Activated T-helper 17 cell treated with anti-CD3 and anti-CD28 coated beads, Interleukin-2, amount 50 U/mL, for 72 hours (primary cell): ENCODE measurements at regions not wholly inside any gene's neighbourhood (a gene's known extent, or its start where the extent isn't known, plus 50 kb on each side); places are given as distances from the start of the nearest gene placed in this dataset.
"Not testable (repeated sequence)": the region's sequence is repeated elsewhere in the genome, so short reads cannot be mapped to it uniquely, and the experiment has no call there.

Experiments used
- ATAC-seq: fragments of 150-1000 bp; cut with Tn5 transposase; replicated peaks from 2 replicates; pipeline ENCODE4 v1.10.0; 2021; ENCODE audit warnings: mild to moderate bottlenecking, moderate library complexity
- H3K27ac Mint-ChIP-seq: one replicate; pipeline ENCODE4 v1.8.0; 2022; ENCODE audit warnings: mixed read lengths
- H3K27me3 Mint-ChIP-seq: one replicate; pipeline ENCODE4 v1.8.0; 2022; ENCODE audit warnings: mixed read lengths
- H3K36me3 Mint-ChIP-seq: one replicate; pipeline ENCODE4 v1.8.0; 2022; ENCODE audit warnings: low read depth, mild to moderate bottlenecking, mixed read lengths
- H3K4me1 Mint-ChIP-seq: one replicate; pipeline ENCODE4 v1.8.0; 2022; ENCODE audit warnings: mixed read lengths
- H3K4me3 Mint-ChIP-seq: one replicate; pipeline ENCODE4 v1.8.0; 2022; ENCODE audit warnings: mild to moderate bottlenecking, mixed read lengths
- H3K9me3 Mint-ChIP-seq: one replicate; pipeline ENCODE4 v1.8.0; 2022; ENCODE audit warnings: mixed read lengths

- H3K9me3 Mint-ChIP-seq: peaks cover 5% of the 10 kb centered on the region
- no peaks in the 10 kb centered on the region for H3K4me1 Mint-ChIP-seq
- no peaks in the 10 kb centered on the region for H3K36me3 Mint-ChIP-seq
- H3K4me3 Mint-ChIP-seq: no peak overlapping the region
- ATAC-seq: no peak
- H3K27me3 Mint-ChIP-seq: no peaks in the 10 kb centered on the region
- H3K27ac Mint-ChIP-seq: no peak overlapping the region
These were observed 173.2 kb upstream of the OR13F1 start for GRCh38 chr9:104330841-104331240.

- H3K4me3 Mint-ChIP-seq: no peak overlapping the region
- H3K4me1 Mint-ChIP-seq: no peaks in the 10 kb centered on the region
- no peak for ATAC-seq
- H3K9me3 Mint-ChIP-seq: peaks cover 5% of the 10 kb centered on the region
- no peak overlapping the region for H3K27ac Mint-ChIP-seq
- H3K36me3 Mint-ChIP-seq: no peaks in the 10 kb centered on the region
- H3K27me3 Mint-ChIP-seq: peaks cover 4% of the 10 kb centered on the region
These were observed 169.5 kb upstream of the OR13F1 start for GRCh38 chr9:104334549-104334948.

GRCh38 chr9:104339692-104340091 is 164.4 kb upstream of the OR13F1 start:
- no peaks in the 10 kb centered on the region for H3K36me3 Mint-ChIP-seq
- H3K9me3 Mint-ChIP-seq: peaks cover 5% of the 10 kb centered on the region
- no peaks in the 10 kb centered on the region for H3K4me1 Mint-ChIP-seq
- H3K4me3 Mint-ChIP-seq: no peak overlapping the region
- ATAC-seq: no peak
- H3K27ac Mint-ChIP-seq: no peak overlapping the region
- peaks cover 4% of the 10 kb centered on the region for H3K27me3 Mint-ChIP-seq

GRCh38 chr9:104342552-104342951 is 161.5 kb upstream of the OR13F1 start:
- no peaks in the 10 kb centered on the region for H3K9me3 Mint-ChIP-seq
- no peaks in the 10 kb centered on the region for H3K36me3 Mint-ChIP-seq
- ATAC-seq: no peak
- H3K27me3 Mint-ChIP-seq: no peaks in the 10 kb centered on the region
- H3K4me1 Mint-ChIP-seq: no peaks in the 10 kb centered on the region
- H3K4me3 Mint-ChIP-seq: no peak overlapping the region
- no peak overlapping the region for H3K27ac Mint-ChIP-seq

GRCh38 chr9:104345061-104345460 is 159.0 kb upstream of the OR13F1 start:
- no peaks in the 10 kb centered on the region for H3K4me1 Mint-ChIP-seq
- H3K4me3 Mint-ChIP-seq: no peak overlapping the region
- H3K9me3 Mint-ChIP-seq: no peaks in the 10 kb centered on the region
- H3K36me3 Mint-ChIP-seq: no peaks in the 10 kb centered on the region
- no peak for ATAC-seq
- peaks cover 3% of the 10 kb centered on the region for H3K27me3 Mint-ChIP-seq
- H3K27ac Mint-ChIP-seq: no peak overlapping the region

GRCh38 chr9:104350541-104350940 is 153.5 kb upstream of the OR13F1 start:
- Mint-ChIP-seq H3K36me3 (no peaks in the 10 kb centered on the region), H3K27ac (no peak overlapping the region), H3K4me1 (no peaks in the 10 kb centered on the region), H3K4me3 (no peak overlapping the region), H3K9me3 (no peaks in the 10 kb centered on the region), H3K27me3 (peaks cover 3% of the 10 kb centered on the region)
- no peak for ATAC-seq

- no peak for ATAC-seq
- Mint-ChIP-seq H3K27ac (no peak overlapping the region), H3K4me1 (no peaks in the 10 kb centered on the region), H3K36me3 (no peaks in the 10 kb centered on the region), H3K27me3 (peaks cover 3% of the 10 kb centered on the region), H3K9me3 (no peaks in the 10 kb centered on the region), H3K4me3 (no peak overlapping the region)
These were observed 152.3 kb upstream of the OR13F1 start for GRCh38 chr9:104351726-104352125.

GRCh38 chr9:104361207-104361606 is 142.9 kb upstream of the OR13F1 start:
- Mint-ChIP-seq H3K27me3 (no peaks in the 10 kb centered on the region), H3K4me1 (no peaks in the 10 kb centered on the region), H3K36me3 (no peaks in the 10 kb centered on the region), H3K4me3 (no peak overlapping the region), H3K27ac (no peak overlapping the region), H3K9me3 (peaks cover 8% of the 10 kb centered on the region)
- ATAC-seq: no peak

- ATAC-seq: no peak
- H3K4me3 Mint-ChIP-seq: no peak overlapping the region
- H3K27ac Mint-ChIP-seq: no peak overlapping the region
- no peaks in the 10 kb centered on the region for H3K4me1 Mint-ChIP-seq
- H3K9me3 Mint-ChIP-seq: peaks cover 8% of the 10 kb centered on the region
- H3K36me3 Mint-ChIP-seq: no peaks in the 10 kb centered on the region
- no peaks in the 10 kb centered on the region for H3K27me3 Mint-ChIP-seq
These were observed 141.1 kb upstream of the OR13F1 start for GRCh38 chr9:104362912-104363472.

GRCh38 chr9:104367507-104367906 is 136.6 kb upstream of the OR13F1 start:
- Mint-ChIP-seq H3K27ac (no peak overlapping the region), H3K4me3 (no peak overlapping the region), H3K27me3 (no peaks in the 10 kb centered on the region), H3K9me3 (peaks cover 5% of the 10 kb centered on the region), H3K36me3 (no peaks in the 10 kb centered on the region), H3K4me1 (no peaks in the 10 kb centered on the region)
- ATAC-seq: no peak

- not testable (repeated sequence) for H3K36me3 Mint-ChIP-seq, H3K27me3 Mint-ChIP-seq, H3K27ac Mint-ChIP-seq, H3K9me3 Mint-ChIP-seq, H3K4me1 Mint-ChIP-seq, ATAC-seq, H3K4me3 Mint-ChIP-seq
These were observed 135.7 kb upstream of the OR13F1 start for GRCh38 chr9:104368318-104368717.

- Mint-ChIP-seq H3K4me1 (no peaks in the 10 kb centered on the region), H3K9me3 (no peaks in the 10 kb centered on the region), H3K36me3 (no peaks in the 10 kb centered on the region), H3K27ac (no peak overlapping the region), H3K4me3 (no peak overlapping the region), H3K27me3 (no peaks in the 10 kb centered on the region)
- no peak for ATAC-seq
These were observed 129.4 kb upstream of the OR13F1 start for GRCh38 chr9:104374711-104375110.

- no peaks in the 10 kb centered on the region for H3K4me1 Mint-ChIP-seq
- ATAC-seq: no peak
- H3K27ac Mint-ChIP-seq: no peak overlapping the region
- no peaks in the 10 kb centered on the region for H3K36me3 Mint-ChIP-seq
- H3K9me3 Mint-ChIP-seq: no peaks in the 10 kb centered on the region
- H3K4me3 Mint-ChIP-seq: no peak overlapping the region
- H3K27me3 Mint-ChIP-seq: peaks cover 3% of the 10 kb centered on the region
These were observed 118.0 kb upstream of the OR13F1 start for GRCh38 chr9:104386013-104386412.

GRCh38 chr9:104386425-104387069 is 117.5 kb upstream of the OR13F1 start:
- ATAC-seq: no peak
- no peaks in the 10 kb centered on the region for H3K36me3 Mint-ChIP-seq
- peaks cover 3% of the 10 kb centered on the region for H3K27me3 Mint-ChIP-seq
- no peaks in the 10 kb centered on the region for H3K4me1 Mint-ChIP-seq
- H3K27ac Mint-ChIP-seq: no peak overlapping the region
- no peaks in the 10 kb centered on the region for H3K9me3 Mint-ChIP-seq
- no peak overlapping the region for H3K4me3 Mint-ChIP-seq

GRCh38 chr9:104388071-104388470 is 116.0 kb upstream of the OR13F1 start:
- H3K4me3 Mint-ChIP-seq: no peak overlapping the region
- H3K4me1 Mint-ChIP-seq: no peaks in the 10 kb centered on the region
- H3K36me3 Mint-ChIP-seq: no peaks in the 10 kb centered on the region
- H3K27ac Mint-ChIP-seq: no peak overlapping the region
- H3K27me3 Mint-ChIP-seq: peaks cover 3% of the 10 kb centered on the region
- H3K9me3 Mint-ChIP-seq: no peaks in the 10 kb centered on the region
- no peak for ATAC-seq

GRCh38 chr9:104389341-104389740 is 114.7 kb upstream of the OR13F1 start:
- no peaks in the 10 kb centered on the region for H3K4me1 Mint-ChIP-seq
- no peaks in the 10 kb centered on the region for H3K9me3 Mint-ChIP-seq
- H3K4me3 Mint-ChIP-seq: no peak overlapping the region
- no peak for ATAC-seq
- H3K27me3 Mint-ChIP-seq: peaks cover under 1% of the 10 kb centered on the region
- no peaks in the 10 kb centered on the region for H3K36me3 Mint-ChIP-seq
- no peak overlapping the region for H3K27ac Mint-ChIP-seq
